ENCODE measurements at regions not wholly inside any gene's neighbourhood (a gene's known extent, or its start where the extent isn't known, plus 50 kb on each side); places are given as distances from the start of the nearest gene placed in this dataset.

DNA sequence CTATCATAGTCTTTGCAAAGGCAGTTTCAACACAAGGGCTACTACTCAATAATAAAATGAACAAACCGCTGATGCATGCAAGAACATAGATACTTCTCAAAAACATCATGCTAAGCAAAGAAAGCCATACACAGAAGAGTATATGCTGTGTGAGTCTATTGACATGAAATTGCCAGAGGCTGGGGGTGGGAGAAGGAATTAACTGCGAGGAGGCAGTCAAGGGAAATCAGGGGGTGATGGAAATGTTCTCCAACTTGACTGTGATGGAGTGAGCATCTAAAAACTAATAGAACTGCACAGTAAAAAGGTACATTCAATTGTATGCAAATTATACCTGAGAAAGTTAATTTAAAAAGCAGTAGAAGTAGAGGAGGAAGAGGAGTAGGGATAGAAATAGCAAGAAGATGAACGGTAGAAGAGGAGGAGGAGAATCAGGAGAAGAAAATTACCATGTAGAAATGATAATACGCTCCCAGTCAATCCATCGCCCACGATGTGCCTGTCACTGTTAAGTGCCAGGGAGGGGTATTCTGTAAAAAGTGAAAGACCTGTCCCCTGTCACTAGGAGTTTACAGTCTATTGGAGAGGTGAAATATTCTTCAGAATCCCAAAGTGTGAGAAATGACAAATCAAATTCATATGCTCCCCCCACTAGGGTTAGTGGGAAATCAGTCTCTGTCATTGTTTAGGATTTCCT, 90.3 kb downstream of the B3GNT2 start:
- no peak for DNase-seq (ENCODE audit: extremely low spot score in 2 of 2)
- TF ChIP-seq POLR2AphosphoS5 (IDR thresholded peaks at IDR 0.05; ENCODE audit: insufficient read depth in 1 of 2, low read depth in 1 of 2) (no peak), POLR2A (IDR thresholded peaks at IDR 0.05) (no peak)
- TF ChIP-seq, protein P1, sequence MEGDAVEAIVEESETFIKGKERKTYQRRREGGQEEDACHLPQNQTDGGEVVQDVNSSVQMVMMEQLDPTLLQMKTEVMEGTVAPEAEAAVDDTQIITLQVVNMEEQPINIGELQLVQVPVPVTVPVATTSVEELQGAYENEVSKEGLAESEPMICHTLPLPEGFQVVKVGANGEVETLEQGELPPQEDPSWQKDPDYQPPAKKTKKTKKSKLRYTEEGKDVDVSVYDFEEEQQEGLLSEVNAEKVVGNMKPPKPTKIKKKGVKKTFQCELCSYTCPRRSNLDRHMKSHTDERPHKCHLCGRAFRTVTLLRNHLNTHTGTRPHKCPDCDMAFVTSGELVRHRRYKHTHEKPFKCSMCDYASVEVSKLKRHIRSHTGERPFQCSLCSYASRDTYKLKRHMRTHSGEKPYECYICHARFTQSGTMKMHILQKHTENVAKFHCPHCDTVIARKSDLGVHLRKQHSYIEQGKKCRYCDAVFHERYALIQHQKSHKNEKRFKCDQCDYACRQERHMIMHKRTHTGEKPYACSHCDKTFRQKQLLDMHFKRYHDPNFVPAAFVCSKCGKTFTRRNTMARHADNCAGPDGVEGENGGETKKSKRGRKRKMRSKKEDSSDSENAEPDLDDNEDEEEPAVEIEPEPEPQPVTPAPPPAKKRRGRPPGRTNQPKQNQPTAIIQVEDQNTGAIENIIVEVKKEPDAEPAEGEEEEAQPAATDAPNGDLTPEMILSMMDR (IDR thresholded peaks at IDR 0.05): no peak
- Histone ChIP-seq H3K27me3 (no peaks in the 10 kb centered on the region), H3K27ac (no peak overlapping the region), H3K36me3 (no peaks in the 10 kb centered on the region), H3K9me3 (no peaks in the 10 kb centered on the region), H3K4me1 (no peaks in the 10 kb centered on the region), H3K4me3 (no peak overlapping the region)
- intact Hi-C loops (cut with DNase I): no loop called here

DNA sequence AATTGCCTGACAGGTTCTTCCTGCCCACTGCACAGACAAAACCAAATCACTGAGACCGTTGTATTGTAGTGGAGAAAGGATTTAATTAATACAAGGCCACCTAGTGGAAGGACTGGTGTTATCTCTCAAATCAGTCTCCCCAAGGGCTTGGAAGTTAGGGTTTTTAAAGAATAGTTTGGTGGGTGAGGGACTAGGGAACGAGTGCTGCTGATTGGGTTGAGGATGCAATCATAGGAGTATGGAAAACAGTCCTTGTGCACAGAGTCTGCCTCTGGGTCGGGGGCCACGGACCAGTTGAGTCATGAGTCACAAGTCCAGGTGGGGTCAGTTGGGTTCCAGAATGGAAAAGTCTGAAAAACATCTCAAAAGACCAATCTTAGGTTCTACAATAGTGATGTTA, 89.1 kb downstream of the B3GNT2 start:
- Histone ChIP-seq H3K27me3 (no peaks in the 10 kb centered on the region), H3K9me3 (no peaks in the 10 kb centered on the region), H3K27ac (no peak overlapping the region), H3K4me1 (no peaks in the 10 kb centered on the region), H3K4me3 (no peak overlapping the region), H3K36me3 (no peaks in the 10 kb centered on the region)
- no peak for TF ChIP-seq POLR2A (IDR thresholded peaks at IDR 0.05)
- TF ChIP-seq, protein P1 (IDR thresholded peaks at IDR 0.05): no peak
- TF ChIP-seq POLR2AphosphoS5 (IDR thresholded peaks at IDR 0.05; ENCODE audit: insufficient read depth in 1 of 2, low read depth in 1 of 2): no peak
- intact Hi-C loops (cut with DNase I): no loop called here
- no peak for DNase-seq (ENCODE audit: extremely low spot score in 2 of 2)

DNA sequence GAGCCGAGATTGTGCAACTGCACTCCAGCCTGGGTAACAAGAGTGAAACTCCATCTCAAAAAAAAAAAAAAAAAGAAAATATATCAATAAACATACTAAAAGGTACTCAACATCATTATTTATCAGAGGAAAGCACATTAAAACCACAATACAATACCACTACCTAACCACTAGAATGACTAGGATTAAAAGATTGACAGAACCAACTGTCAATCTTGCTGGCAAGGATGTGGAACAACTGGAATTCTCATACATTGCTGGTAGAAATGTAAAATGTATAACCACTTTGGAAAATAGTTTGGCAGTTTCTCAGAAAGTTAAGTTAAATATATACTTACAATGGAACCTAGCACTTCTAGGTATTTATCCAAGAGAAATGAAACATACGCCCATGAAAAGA, 88.6 kb downstream of the B3GNT2 start:
- Histone ChIP-seq H3K4me1 (no peaks in the 10 kb centered on the region), H3K27me3 (no peaks in the 10 kb centered on the region), H3K36me3 (no peaks in the 10 kb centered on the region), H3K9me3 (no peaks in the 10 kb centered on the region), H3K27ac (no peak overlapping the region), H3K4me3 (no peak overlapping the region)
- TF ChIP-seq POLR2A (IDR thresholded peaks at IDR 0.05): no peak
- no peak for TF ChIP-seq POLR2AphosphoS5 (IDR thresholded peaks at IDR 0.05; ENCODE audit: insufficient read depth in 1 of 2, low read depth in 1 of 2)
- TF ChIP-seq, protein P1 (IDR thresholded peaks at IDR 0.05): no peak
- intact Hi-C loops (cut with DNase I): no loop called here
- DNase-seq (ENCODE audit: extremely low spot score in 2 of 2): no peak

DNA sequence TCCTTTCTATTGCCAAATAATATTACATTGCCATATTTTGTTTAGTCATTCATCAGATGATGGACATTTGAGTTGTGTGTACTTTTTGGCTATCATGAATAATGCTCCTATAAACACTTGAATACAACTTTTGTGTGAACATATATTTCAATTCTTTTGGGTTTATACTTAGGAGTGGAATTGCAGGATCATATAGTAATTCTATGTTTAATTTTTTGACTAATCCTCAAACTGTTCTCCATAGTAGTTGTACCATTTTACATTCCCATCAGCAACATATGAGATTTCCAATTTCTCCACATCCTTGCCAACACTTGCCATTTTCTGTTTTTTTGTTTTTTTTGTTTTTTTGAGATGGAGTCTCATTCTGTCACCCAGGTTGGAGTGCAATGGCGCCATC, 87.2 kb downstream of the B3GNT2 start:
- no peak overlapping the region for H3K27ac ChIP-seq
- no peak for DNase-seq (ENCODE audit: extremely low spot score in 2 of 2)
- no peak overlapping the region for H3K4me3 ChIP-seq
- no peaks in the 10 kb centered on the region for H3K4me1 ChIP-seq
- TF ChIP-seq, protein P1 (IDR thresholded peaks at IDR 0.05): no peak
- TF ChIP-seq POLR2AphosphoS5 (IDR thresholded peaks at IDR 0.05; ENCODE audit: insufficient read depth in 1 of 2, low read depth in 1 of 2): no peak
- TF ChIP-seq POLR2A (IDR thresholded peaks at IDR 0.05): no peak
- H3K27me3 ChIP-seq: no peaks in the 10 kb centered on the region
- no peaks in the 10 kb centered on the region for H3K36me3 ChIP-seq
- H3K9me3 ChIP-seq: no peaks in the 10 kb centered on the region
- intact Hi-C loops (cut with DNase I): no loop called here

DNA sequence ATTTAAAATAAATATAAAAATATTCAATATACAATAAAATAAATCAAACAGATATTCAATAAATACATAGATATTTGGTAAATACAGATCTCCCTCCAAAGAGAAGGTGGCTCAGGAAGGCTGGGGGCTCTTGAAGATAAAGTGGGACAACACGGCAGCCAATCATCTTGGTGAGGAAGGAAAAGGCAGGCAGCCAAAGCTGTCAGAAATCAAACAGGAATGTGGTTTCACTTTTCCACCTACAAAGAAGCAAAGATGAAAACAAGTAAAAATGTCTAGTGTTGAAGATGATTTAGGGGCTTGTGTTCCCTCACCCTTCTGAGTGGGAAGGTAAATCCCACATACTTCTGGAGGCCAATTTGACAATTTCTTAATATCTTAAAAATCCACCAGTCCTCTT, 85.7 kb downstream of the B3GNT2 start:
- Histone ChIP-seq H3K27me3 (no peaks in the 10 kb centered on the region), H3K9me3 (peaks cover 4% of the 10 kb centered on the region), H3K4me3 (no peak overlapping the region), H3K27ac (no peak overlapping the region), H3K4me1 (no peaks in the 10 kb centered on the region), H3K36me3 (no peaks in the 10 kb centered on the region)
- intact Hi-C loops (cut with DNase I): no loop called here
- no peak for DNase-seq (ENCODE audit: extremely low spot score in 2 of 2)
- TF ChIP-seq POLR2AphosphoS5 (IDR thresholded peaks at IDR 0.05; ENCODE audit: insufficient read depth in 1 of 2, low read depth in 1 of 2) (no peak), POLR2A (IDR thresholded peaks at IDR 0.05) (no peak)
- TF ChIP-seq, protein P1 (IDR thresholded peaks at IDR 0.05): no peak
